Mesothelial cell of epicardium (in vitro differentiated cells): ENCODE measurements at regions not wholly inside any gene's neighbourhood (a gene's known extent, or its start where the extent isn't known, plus 50 kb on each side); places are given as distances from the start of the nearest gene placed in this dataset.

Experiments
- DNase-seq, 2 experiments: peaks; one replicate each; pipeline ENCODE4 v3.0.0; 2021; ENCODE audit warnings: low spot score in 2 of 2; ENCODE audit not compliant: unreplicated experiment in 2 of 2
- H3K27ac Mint-ChIP-seq: 2 replicates; pipeline ENCODE4 v1.8.0; 2021; ENCODE audit warnings: mixed read lengths
- H3K27me3 Mint-ChIP-seq: 2 replicates; pipeline ENCODE4 v1.8.0; 2021; ENCODE audit warnings: low read depth, mixed read lengths
- H3K36me3 Mint-ChIP-seq: 2 replicates; pipeline ENCODE4 v1.8.0; 2021; ENCODE audit warnings: mixed read lengths
- H3K4me1 Mint-ChIP-seq: 2 replicates; pipeline ENCODE4 v1.8.0; 2021; ENCODE audit warnings: mixed read lengths
- H3K4me3 Mint-ChIP-seq: 2 replicates; pipeline ENCODE4 v1.8.0; 2021; ENCODE audit warnings: mild to moderate bottlenecking, moderate library complexity, mixed read lengths
- H3K9me3 Mint-ChIP-seq: 2 replicates; pipeline ENCODE4 v1.8.0; 2021; ENCODE audit warnings: mixed read lengths
- CTCF ChIP-seq: fragments of 200-600 bp; sonication (generic); IDR thresholded peaks from one replicate; pipeline ENCODE4 v1.5.0; 2021; ENCODE audit warnings: antibody characterized with exemption; ENCODE audit not compliant: unreplicated experiment

- no peak for DNase-seq
- no peak overlapping the region for H3K27ac Mint-ChIP-seq
- no peak overlapping the region for H3K4me3 Mint-ChIP-seq
Measured at GRCh38 chr2:82268446-82268845, 1963.9 kb upstream of the LRRTM1 start.

GRCh38 chr2:82260521-82260920, 1956.0 kb upstream of the LRRTM1 start:
- Mint-ChIP-seq H3K4me3 (no peak overlapping the region), H3K36me3 (no peaks in the 10 kb centered on the region), H3K27ac (no peak overlapping the region), H3K27me3 (peaks cover 10% of the 10 kb centered on the region), H3K9me3 (peaks cover 5% of the 10 kb centered on the region), H3K4me1 (peaks cover 10% of the 10 kb centered on the region)
- DNase-seq: no peak
- TF ChIP-seq CTCF: no peak

More at GRCh38 chr2:82268446-82268845, 1963.9 kb upstream of the LRRTM1 start:
- peaks cover 6% of the 10 kb centered on the region for H3K4me1 Mint-ChIP-seq
- no peak for TF ChIP-seq CTCF
- no peaks in the 10 kb centered on the region for H3K27me3 Mint-ChIP-seq
- H3K36me3 Mint-ChIP-seq: no peaks in the 10 kb centered on the region
- H3K9me3 Mint-ChIP-seq: no peaks in the 10 kb centered on the region

GRCh38 chr2:82259551-82259950, 1955.0 kb upstream of the LRRTM1 start:
- no peak for DNase-seq
- peaks cover 10% of the 10 kb centered on the region for H3K27me3 Mint-ChIP-seq
- peaks cover 10% of the 10 kb centered on the region for H3K4me1 Mint-ChIP-seq
- TF ChIP-seq CTCF: no peak
- H3K27ac Mint-ChIP-seq: no peak overlapping the region
- H3K36me3 Mint-ChIP-seq: no peaks in the 10 kb centered on the region
- peaks cover 12% of the 10 kb centered on the region for H3K9me3 Mint-ChIP-seq
- no peak overlapping the region for H3K4me3 Mint-ChIP-seq

GRCh38 chr2:82257796-82258555, 1953.4 kb upstream of the LRRTM1 start:
- Mint-ChIP-seq H3K9me3 (peaks cover 27% of the 10 kb centered on the region), H3K4me1 (peaks cover 10% of the 10 kb centered on the region), H3K36me3 (no peaks in the 10 kb centered on the region), H3K27ac (peak overlapping the region; percentile 5), H3K4me3 (no peak overlapping the region), H3K27me3 (peaks cover 10% of the 10 kb centered on the region)
- DNase-seq: no peak
- TF ChIP-seq CTCF: no peak

- peak in 1 of 2 experiments; percentile 36 for DNase-seq
- Mint-ChIP-seq H3K4me1 (peaks cover 10% of the 10 kb centered on the region), H3K27me3 (peaks cover 5% of the 10 kb centered on the region), H3K36me3 (no peaks in the 10 kb centered on the region), H3K9me3 (peaks cover 34% of the 10 kb centered on the region), H3K27ac (no peak overlapping the region), H3K4me3 (no peak overlapping the region)
- no peak for TF ChIP-seq CTCF
Measured at GRCh38 chr2:82256983-82257632, 1952.6 kb upstream of the LRRTM1 start.
